Mesenchymal stem cell (in vitro differentiated cells and primary cell): ENCODE measurements at regions not wholly inside any gene's neighbourhood (a gene's known extent, or its start where the extent isn't known, plus 50 kb on each side); places are given as distances from the start of the nearest gene placed in this dataset.

Experiments used
- DNase-seq: peaks from one replicate; pipeline ENCODE4 v3.0.0-alpha.2; 2013
- H2AFZ ChIP-seq: one replicate; pipeline ENCODE4 v1.6.1; 2013; ENCODE audit warnings: low read depth, mild to moderate bottlenecking, control low read depth, inconsistent platforms, low read length, moderate library complexity
- H2AK5ac ChIP-seq: 2 replicates; pipeline ENCODE4 v1.6.1; 2013; ENCODE audit warnings: low read length, moderate library complexity, mild to moderate bottlenecking, inconsistent platforms; ENCODE audit not compliant: severe bottlenecking
- H2BK120ac ChIP-seq: one replicate; pipeline ENCODE4 v1.6.1; 2013; ENCODE audit warnings: low read depth, mild to moderate bottlenecking, inconsistent platforms, low read length, moderate library complexity
- H2BK12ac ChIP-seq, 2 experiments: one replicate each; pipeline ENCODE4 v1.6.1; 2013; ENCODE audit warnings: inconsistent platforms in 2 of 2, low read length in 2 of 2, mild to moderate bottlenecking in 2 of 2, moderate library complexity in 2 of 2, control low read depth in 1 of 2
- H2BK15ac ChIP-seq: one replicate; pipeline ENCODE4 v1.6.1; 2013; ENCODE audit warnings: mild to moderate bottlenecking, low read depth, inconsistent platforms; ENCODE audit not compliant: poor library complexity, severe bottlenecking
- H2BK5ac ChIP-seq: 2 replicates; pipeline ENCODE4 v1.6.1; 2013; ENCODE audit warnings: low read depth, mild to moderate bottlenecking, low read length, control low read depth, inconsistent platforms; ENCODE audit not compliant: poor library complexity, severe bottlenecking
- H3K14ac ChIP-seq, 2 experiments: one replicate each; pipeline ENCODE4 v1.6.1; 2013; ENCODE audit warnings: inconsistent platforms in 2 of 2, low read length in 2 of 2, control low read depth in 1 of 2, mild to moderate bottlenecking in 1 of 2, moderate library complexity in 1 of 2
- H3K18ac ChIP-seq, 2 experiments: one replicate each; pipeline ENCODE4 v1.6.1; 2013; ENCODE audit warnings: inconsistent platforms in 2 of 2, low read length in 2 of 2, control low read depth in 1 of 2, low read depth in 1 of 2, mild to moderate bottlenecking in 1 of 2
- H3K23ac ChIP-seq, 2 experiments: one replicate each; pipeline ENCODE4 v1.6.1; 2013; ENCODE audit warnings: inconsistent platforms in 2 of 2, low read length in 2 of 2, mild to moderate bottlenecking in 2 of 2, moderate library complexity in 2 of 2, control low read depth in 1 of 2
- H3K27ac ChIP-seq: 2 replicates; pipeline ENCODE4 v1.5.1; 2013; ENCODE audit warnings: mild to moderate bottlenecking, moderate library complexity, low read length, control low read depth, inconsistent platforms; ENCODE audit not compliant: poor library complexity, severe bottlenecking
- H3K27me3 ChIP-seq, 2 experiments: 2 replicates each; pipeline versions ENCODE4 v1.6.1 to v1.7.0; 2013; ENCODE audit warnings: low read length in 2 of 2, mild to moderate bottlenecking in 2 of 2, moderate library complexity in 2 of 2, control low read depth in 1 of 2, inconsistent platforms in 1 of 2; ENCODE audit not compliant: control insufficient read depth in 1 of 2, insufficient read depth in 1 of 2
- H3K36me3 ChIP-seq, 2 experiments: 2 replicates each; pipeline versions ENCODE4 v1.6.1 to v1.7.0; 2013; ENCODE audit warnings: low read length in 2 of 2, control low read depth in 1 of 2, inconsistent platforms in 1 of 2, low read depth in 1 of 2, mild to moderate bottlenecking in 1 of 2; ENCODE audit not compliant: insufficient read depth in 2 of 2, control insufficient read depth in 1 of 2
- H3K4ac ChIP-seq, 2 experiments: one replicate each; pipeline ENCODE4 v1.6.1; 2013; ENCODE audit warnings: inconsistent platforms in 2 of 2, low read length in 2 of 2, mild to moderate bottlenecking in 2 of 2, moderate library complexity in 2 of 2, control low read depth in 1 of 2, low read depth in 1 of 2
- H3K4me1 ChIP-seq: 2 replicates; pipeline ENCODE4 v1.6.1; 2013; ENCODE audit warnings: low read depth, low read length, control low read depth; ENCODE audit not compliant: control insufficient read depth, insufficient read depth
- H3K4me2 ChIP-seq: 2 replicates; pipeline ENCODE4 v1.6.1; 2013; ENCODE audit warnings: low read length, mild to moderate bottlenecking, inconsistent platforms; ENCODE audit not compliant: poor library complexity, severe bottlenecking
- H3K4me3 ChIP-seq, 2 experiments: 2 replicates each; pipeline versions ENCODE4 v1.5.1 to v1.7.0; 2013; ENCODE audit warnings: low read length in 2 of 2, mild to moderate bottlenecking in 2 of 2, control low read depth in 1 of 2, low read depth in 1 of 2; ENCODE audit not compliant: insufficient read depth in 1 of 2
- H3K79me1 ChIP-seq: replicated peaks from 2 replicates; pipeline ENCODE4 v1.6.1; 2013; ENCODE audit warnings: mild to moderate bottlenecking, control low read depth, low read length, inconsistent platforms; ENCODE audit not compliant: poor library complexity, severe bottlenecking
- H3K9ac ChIP-seq: 2 replicates; pipeline ENCODE4 v1.7.0; 2013; ENCODE audit warnings: mild to moderate bottlenecking, low read length, moderate library complexity
- H3K9me3 ChIP-seq: 2 replicates; pipeline ENCODE4 v1.7.0; 2013; ENCODE audit warnings: mild to moderate bottlenecking, low read length; ENCODE audit not compliant: control insufficient read depth
- H4K8ac ChIP-seq: one replicate; pipeline ENCODE4 v1.6.1; 2013; ENCODE audit warnings: inconsistent platforms, mild to moderate bottlenecking, low read length, moderate library complexity
- H4K91ac ChIP-seq: one replicate; pipeline ENCODE4 v1.6.1; 2013; ENCODE audit warnings: mild to moderate bottlenecking, low read length, inconsistent platforms
- whole genome bisulfite sequencing: methylation state at CpG from one replicate; pipeline ENCODE4 v1.1.7; 2013; ENCODE audit warnings: mixed read lengths; 5-methylcytosine and 5-hydroxymethylcytosine counted together

DNA sequence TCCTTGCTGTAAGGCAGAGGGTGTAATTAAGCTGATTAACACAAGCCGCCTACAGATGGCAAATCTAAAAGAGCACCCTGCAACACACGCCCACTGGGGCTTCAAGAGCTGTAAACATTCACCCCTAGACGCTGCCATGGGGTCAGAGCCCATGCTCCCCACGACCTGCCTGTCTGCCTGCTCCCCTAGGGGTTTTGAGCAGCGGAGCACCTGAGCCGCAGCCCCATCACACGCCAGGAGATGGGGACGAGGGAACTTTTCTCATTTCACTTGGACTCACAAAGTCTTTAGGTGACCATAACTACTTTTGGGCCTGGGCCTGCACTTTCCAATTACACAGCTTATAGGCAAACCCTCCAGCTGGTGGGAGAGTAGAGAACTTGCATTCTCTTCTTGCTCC, 99.0 kb upstream of the SOX4 start:
- Histone ChIP-seq H2AFZ (no peak overlapping the region), H2BK5ac (no peak overlapping the region), H3K9ac (no peak overlapping the region), H3K79me1 (no peaks in the 10 kb centered on the region), H3K4me3 (no peak overlapping the region), H4K8ac (no peak overlapping the region), H2BK15ac (no peak overlapping the region), H3K18ac (no peak overlapping the region), H4K91ac (no peak overlapping the region), H3K23ac (no peak overlapping the region), H3K36me3 (no peaks in the 10 kb centered on the region), H3K4ac (no peak overlapping the region), H3K27ac (no peak overlapping the region), H3K14ac (no peak overlapping the region), H2AK5ac (no peak overlapping the region), H3K27me3 (no peaks in the 10 kb centered on the region), H3K9me3 (no peaks in the 10 kb centered on the region), H2BK120ac (no peak overlapping the region), H3K4me1 (no peaks in the 10 kb centered on the region), H3K4me2 (no peak overlapping the region), H2BK12ac (no peak overlapping the region)
- whole genome bisulfite sequencing: 80% methylated on average over 8 of the region's 8 CpGs
- no peak for DNase-seq

DNA sequence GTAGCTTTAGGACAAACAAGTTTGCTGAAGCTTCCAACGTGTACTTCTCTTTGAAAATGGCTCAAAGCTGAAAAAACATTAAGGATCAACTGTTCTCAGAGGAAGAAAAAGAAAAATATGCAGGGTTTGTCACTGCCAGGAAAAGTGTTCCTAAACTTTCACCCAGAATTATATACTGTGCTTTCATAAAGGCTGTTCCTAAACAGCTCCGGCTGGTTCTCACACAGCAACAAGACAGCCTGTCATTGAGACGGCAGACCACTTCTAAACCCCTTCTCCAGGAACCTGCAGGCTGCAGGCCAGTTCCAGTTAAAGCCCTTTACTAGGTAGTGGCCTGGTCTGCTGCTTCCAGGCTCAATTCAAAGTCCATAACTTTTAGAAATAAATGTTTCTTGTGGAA, 97.4 kb upstream of the SOX4 start:
- Histone ChIP-seq H3K36me3 (no peaks in the 10 kb centered on the region), H3K9ac (peak overlapping the region; percentile 47), H3K14ac (no peak overlapping the region), H3K4me2 (no peak overlapping the region), H3K27me3 (no peaks in the 10 kb centered on the region), H3K18ac (no peak overlapping the region), H2AFZ (no peak overlapping the region), H2BK120ac (no peak overlapping the region), H4K91ac (no peak overlapping the region), H3K23ac (no peak overlapping the region), H2BK15ac (no peak overlapping the region), H3K4me1 (no peaks in the 10 kb centered on the region), H2AK5ac (no peak overlapping the region), H3K4ac (no peak overlapping the region), H4K8ac (no peak overlapping the region), H2BK5ac (no peak overlapping the region), H3K4me3 (no peak overlapping the region), H3K9me3 (no peaks in the 10 kb centered on the region), H3K27ac (no peak overlapping the region), H2BK12ac (no peak overlapping the region), H3K79me1 (no peaks in the 10 kb centered on the region)
- WGBS: 59% methylated on average over 3 of the region's 3 CpGs
- DNase-seq: no peak

DNA sequence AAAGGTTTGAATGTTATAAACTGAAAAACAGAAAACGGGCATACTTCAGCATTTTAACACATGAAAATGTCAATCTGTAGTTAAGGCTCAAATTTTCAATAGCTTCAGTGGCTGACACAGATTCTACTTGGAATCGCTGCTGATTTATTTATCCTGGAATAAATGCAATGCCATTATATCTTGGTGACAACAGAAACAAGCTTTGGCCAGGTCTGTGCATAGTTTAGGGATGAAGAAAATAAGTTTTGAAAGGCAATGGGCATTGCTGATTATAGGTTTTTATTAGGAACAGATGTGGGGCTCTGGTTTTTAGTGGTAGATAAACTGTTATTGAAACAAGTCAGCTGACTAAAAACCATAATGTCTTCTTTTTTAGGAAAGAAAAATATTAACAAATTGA, 96.8 kb upstream of the SOX4 start:
- H3K14ac ChIP-seq: no peak overlapping the region
- H2BK120ac ChIP-seq: no peak overlapping the region

DNA sequence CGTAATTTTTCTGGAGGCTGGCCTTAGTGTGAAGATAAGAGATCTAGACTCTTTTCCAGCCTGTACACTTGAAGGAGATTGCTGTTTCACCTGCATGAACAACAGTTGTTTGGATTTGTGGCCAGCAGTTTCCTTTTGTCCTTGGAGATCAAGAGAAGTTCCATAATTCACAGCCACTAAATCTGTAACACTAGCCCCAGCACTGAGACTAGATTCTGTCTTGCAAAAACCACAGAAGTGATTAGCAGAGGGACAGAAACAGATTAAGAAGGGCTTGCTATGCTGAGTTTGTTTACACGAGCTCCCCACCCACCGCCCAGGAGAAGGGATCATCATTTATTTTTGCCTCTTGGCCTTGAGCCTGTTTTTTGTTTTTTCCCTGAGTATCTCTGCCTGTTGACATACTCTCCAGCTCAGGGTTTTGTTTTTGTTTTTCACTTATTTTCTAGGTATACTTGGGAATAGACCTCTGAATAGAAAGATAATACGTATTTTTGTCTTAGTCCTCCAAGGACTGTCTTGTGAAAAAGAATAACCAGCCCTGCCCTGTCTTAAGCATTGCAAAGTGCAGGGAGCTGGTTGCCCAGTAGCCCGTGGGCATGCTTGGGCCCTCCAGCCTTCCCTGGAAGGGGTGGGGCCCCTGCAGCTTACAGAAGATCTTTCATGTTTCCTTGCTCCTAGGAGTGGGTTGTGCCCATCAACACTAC, 93.1 kb upstream of the SOX4 start:
- no peak overlapping the region for H4K91ac ChIP-seq
- 53% methylated on average over 5 of the region's 5 CpGs for WGBS
- no peak overlapping the region for H2AK5ac ChIP-seq
- no peaks in the 10 kb centered on the region for H3K4me1 ChIP-seq
- no peak overlapping the region for H4K8ac ChIP-seq
- H2AFZ ChIP-seq: no peak overlapping the region
- no peaks in the 10 kb centered on the region for H3K36me3 ChIP-seq
- H3K23ac ChIP-seq: no peak overlapping the region
- no peak overlapping the region for H2BK120ac ChIP-seq
- peak overlapping the region in 1 of 2 experiments; percentile 93 for H3K14ac ChIP-seq
- no peak overlapping the region for H2BK5ac ChIP-seq
- no peak overlapping the region for H2BK15ac ChIP-seq
- no peak overlapping the region for H3K27ac ChIP-seq
- no peak overlapping the region for H3K4me3 ChIP-seq
- peak overlapping the region in 1 of 2 experiments; percentile 80 for H3K18ac ChIP-seq
- H2BK12ac ChIP-seq: no peak overlapping the region
- no peaks in the 10 kb centered on the region for H3K9me3 ChIP-seq
- H3K4ac ChIP-seq: no peak overlapping the region
- no peak overlapping the region for H3K9ac ChIP-seq
- DNase-seq: peak; percentile 28
- no peaks in the 10 kb centered on the region for H3K27me3 ChIP-seq
- H3K4me2 ChIP-seq: no peak overlapping the region
- H3K79me1 ChIP-seq: no peaks in the 10 kb centered on the region

More for the DNA sequence above, 96.8 kb upstream of the SOX4 start:
- H3K9ac ChIP-seq: peak overlapping the region; percentile 47
- no peak overlapping the region for H3K4me3 ChIP-seq
- H3K79me1 ChIP-seq: no peaks in the 10 kb centered on the region
- no peaks in the 10 kb centered on the region for H3K4me1 ChIP-seq
- H3K4ac ChIP-seq: no peak overlapping the region
- no peak overlapping the region for H2AFZ ChIP-seq
- H3K9me3 ChIP-seq: no peaks in the 10 kb centered on the region
- no peak overlapping the region for H3K4me2 ChIP-seq
- H2BK12ac ChIP-seq: no peak overlapping the region
- no peak for DNase-seq
- H3K18ac ChIP-seq: no peak overlapping the region
- no peaks in the 10 kb centered on the region for H3K27me3 ChIP-seq
- no peak overlapping the region for H2BK5ac ChIP-seq
- H3K23ac ChIP-seq: no peak overlapping the region
- no peak overlapping the region for H4K8ac ChIP-seq
- 100% methylated on average over 1 of the region's 2 CpGs for WGBS
- no peak overlapping the region for H2AK5ac ChIP-seq
- no peak overlapping the region for H2BK15ac ChIP-seq
- H3K27ac ChIP-seq: no peak overlapping the region
- no peak overlapping the region for H4K91ac ChIP-seq
- no peaks in the 10 kb centered on the region for H3K36me3 ChIP-seq
